Fibroblast of lung (primary cell): ENCODE measurements at regions not wholly inside any gene's neighbourhood (a gene's known extent, or its start where the extent isn't known, plus 50 kb on each side); places are given as distances from the start of the nearest gene placed in this dataset.

Experiments
- DNase-seq, 2 donors: peaks; one replicate each; pipeline versions ENCODE4 v3.0.0 to v3.0.0-alpha.2; 2010; ENCODE audit warnings: low read depth in 2 of 2
- H2AFZ ChIP-seq: 2 replicates; pipeline ENCODE4 v1.5.1; 2012; ENCODE audit warnings: low read length, control low read depth, inconsistent platforms
- H3K27ac ChIP-seq: 2 replicates; pipeline ENCODE4 v1.5.1; 2011; ENCODE audit warnings: low read length, control low read depth; ENCODE audit not compliant: insufficient read depth
- H3K27me3 ChIP-seq: 2 replicates; pipeline ENCODE4 v1.5.1; 2011; ENCODE audit warnings: mild to moderate bottlenecking, low read length; ENCODE audit not compliant: control insufficient read depth, insufficient read depth
- H3K36me3 ChIP-seq: 2 replicates; pipeline ENCODE4 v1.5.1; 2011; ENCODE audit warnings: low read length; ENCODE audit not compliant: control insufficient read depth, insufficient read depth
- H3K4me1 ChIP-seq: 2 replicates; pipeline ENCODE4 v1.5.1; 2011; ENCODE audit warnings: low read length; ENCODE audit not compliant: control insufficient read depth, insufficient read depth; ENCODE audit errors: extremely low read depth
- H3K4me2 ChIP-seq: 2 replicates; pipeline ENCODE4 v1.5.1; 2011; ENCODE audit warnings: low read length, control low read depth; ENCODE audit not compliant: insufficient read depth; ENCODE audit errors: extremely low read depth
- H3K4me3 ChIP-seq, 4 experiments: fragments of 200-600 bp in 1 of 4; sonication (generic) in 1 of 4; replicated peaks in 1 of 4; 2 replicates each; pipeline ENCODE4 v1.5.1; 2011 to 2016; ENCODE audit warnings: low read length in 4 of 4, low read depth in 3 of 4, mild to moderate bottlenecking in 3 of 4, control low read depth in 2 of 4, inconsistent platforms in 1 of 4, mixed read lengths in 1 of 4; ENCODE audit not compliant: insufficient read depth in 1 of 4; ENCODE audit errors: control extremely low read depth in 1 of 4
- H3K79me2 ChIP-seq: 2 replicates; pipeline ENCODE4 v1.5.1; 2012; ENCODE audit warnings: mild to moderate bottlenecking, low read length, inconsistent platforms; ENCODE audit not compliant: control insufficient read depth, insufficient read depth
- H3K9ac ChIP-seq: 2 replicates; pipeline ENCODE4 v1.5.1; 2011; ENCODE audit warnings: mild to moderate bottlenecking, low read length, control low read depth; ENCODE audit not compliant: insufficient read depth
- H3K9me3 ChIP-seq: 2 replicates; pipeline ENCODE4 v1.5.1; 2012; ENCODE audit warnings: low read depth, low read length; ENCODE audit not compliant: control insufficient read depth, insufficient read depth
- H4K20me1 ChIP-seq: 2 replicates; pipeline ENCODE4 v1.5.1; 2011; ENCODE audit warnings: low read length; ENCODE audit not compliant: control insufficient read depth, insufficient read depth; ENCODE audit errors: extremely low read depth
- EZH2 ChIP-seq: IDR thresholded peaks from 2 replicates; pipeline ENCODE4 v1.5.1; 2012; ENCODE audit warnings: low read length, control low read depth, mild to moderate bottlenecking; ENCODE audit errors: missing control alignments
- TF ChIP-seq, protein P1 (sequence below), 2 donors: IDR thresholded peaks in 1 of 2; conservative IDR thresholded peaks in 1 of 2; 1 replicate in 1 of 2; 2 replicates in 1 of 2; pipeline ENCODE4 v1.5.1; 2011 to 2012; ENCODE audit warnings: low read length in 2 of 2, control low read depth in 1 of 2, inconsistent platforms in 1 of 2, low read depth in 1 of 2, mild to moderate bottlenecking in 1 of 2

DNA sequence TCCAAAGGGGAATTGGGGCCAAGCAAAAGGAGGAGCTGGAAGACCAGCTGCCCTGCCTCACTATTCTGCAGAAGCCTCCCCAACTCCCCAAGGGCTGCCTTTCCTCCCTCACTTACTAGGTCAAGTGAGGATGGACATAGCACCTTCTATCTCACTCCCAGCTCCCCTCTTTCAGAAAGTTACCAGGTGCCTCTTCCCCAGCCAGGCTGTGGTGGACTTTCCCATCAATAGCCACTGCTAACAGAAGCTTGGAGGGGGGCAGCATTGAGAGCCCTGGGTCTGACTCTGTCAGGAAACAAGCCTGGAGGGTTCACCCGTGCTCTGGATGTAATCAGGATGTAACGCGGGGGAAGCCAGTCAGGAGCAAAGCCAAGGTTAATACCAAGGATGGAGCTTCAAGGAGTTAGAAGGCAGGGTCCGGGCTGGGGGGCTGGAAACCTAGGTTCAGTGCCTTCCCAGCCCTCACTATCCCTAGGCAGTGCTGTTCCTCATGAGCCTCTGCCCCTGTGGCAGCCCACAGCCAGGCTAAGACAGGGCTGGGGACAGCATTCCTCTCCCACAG is 127.8 kb upstream of the NGF start:
- no peaks in the 10 kb centered on the region for H3K79me2 ChIP-seq
- H3K36me3 ChIP-seq: no peaks in the 10 kb centered on the region
- H3K4me1 ChIP-seq: peaks cover 3% of the 10 kb centered on the region
- no peak for DNase-seq
- H3K4me3 ChIP-seq: no peak overlapping the region
- no peak overlapping the region for H3K27ac ChIP-seq
- no peak overlapping the region for H3K9ac ChIP-seq
- H4K20me1 ChIP-seq: no peaks in the 10 kb centered on the region
- H3K4me2 ChIP-seq: no peak overlapping the region
- no peak for TF ChIP-seq EZH2
- TF ChIP-seq, protein P1, sequence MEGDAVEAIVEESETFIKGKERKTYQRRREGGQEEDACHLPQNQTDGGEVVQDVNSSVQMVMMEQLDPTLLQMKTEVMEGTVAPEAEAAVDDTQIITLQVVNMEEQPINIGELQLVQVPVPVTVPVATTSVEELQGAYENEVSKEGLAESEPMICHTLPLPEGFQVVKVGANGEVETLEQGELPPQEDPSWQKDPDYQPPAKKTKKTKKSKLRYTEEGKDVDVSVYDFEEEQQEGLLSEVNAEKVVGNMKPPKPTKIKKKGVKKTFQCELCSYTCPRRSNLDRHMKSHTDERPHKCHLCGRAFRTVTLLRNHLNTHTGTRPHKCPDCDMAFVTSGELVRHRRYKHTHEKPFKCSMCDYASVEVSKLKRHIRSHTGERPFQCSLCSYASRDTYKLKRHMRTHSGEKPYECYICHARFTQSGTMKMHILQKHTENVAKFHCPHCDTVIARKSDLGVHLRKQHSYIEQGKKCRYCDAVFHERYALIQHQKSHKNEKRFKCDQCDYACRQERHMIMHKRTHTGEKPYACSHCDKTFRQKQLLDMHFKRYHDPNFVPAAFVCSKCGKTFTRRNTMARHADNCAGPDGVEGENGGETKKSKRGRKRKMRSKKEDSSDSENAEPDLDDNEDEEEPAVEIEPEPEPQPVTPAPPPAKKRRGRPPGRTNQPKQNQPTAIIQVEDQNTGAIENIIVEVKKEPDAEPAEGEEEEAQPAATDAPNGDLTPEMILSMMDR (conservative IDR thresholded peaks at IDR 0.05 in 1 of 2, IDR thresholded peaks at IDR 0.05 in 1 of 2; ENCODE audit: low read depth in 1 of 2, low read length in 2 of 2): no peak
- H2AFZ ChIP-seq: no peak overlapping the region
- H3K9me3 ChIP-seq: no peaks in the 10 kb centered on the region
- no peaks in the 10 kb centered on the region for H3K27me3 ChIP-seq

DNA sequence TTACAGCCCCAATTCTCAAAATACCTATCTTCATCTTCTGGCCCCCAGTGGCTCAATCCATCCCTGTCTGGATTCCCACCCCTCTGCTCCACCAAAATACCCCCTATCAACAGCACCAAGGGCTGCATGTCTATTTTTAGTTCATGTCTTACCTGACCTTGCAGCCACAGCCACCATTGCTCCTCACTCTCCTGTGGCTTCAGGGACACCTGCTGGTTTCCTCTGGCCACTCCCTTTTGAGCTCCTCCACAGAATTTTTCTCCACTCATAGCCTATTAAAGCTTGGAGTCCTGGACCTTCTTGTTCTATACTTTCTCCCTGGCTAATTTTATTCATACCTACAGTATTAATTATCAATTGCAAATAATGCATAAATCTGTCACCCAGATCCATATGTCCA is 125.3 kb upstream of the NGF start:
- TF ChIP-seq, protein P1 (conservative IDR thresholded peaks at IDR 0.05 in 1 of 2, IDR thresholded peaks at IDR 0.05 in 1 of 2; ENCODE audit: low read depth in 1 of 2, low read length in 2 of 2): no peak
- TF ChIP-seq EZH2: no peak
- no peaks in the 10 kb centered on the region for H3K36me3 ChIP-seq
- H3K4me3 ChIP-seq: no peak overlapping the region
- H3K9me3 ChIP-seq: no peaks in the 10 kb centered on the region
- H3K27me3 ChIP-seq: no peaks in the 10 kb centered on the region
- no peak for DNase-seq
- no peak overlapping the region for H3K9ac ChIP-seq
- H3K27ac ChIP-seq: no peak overlapping the region
- no peaks in the 10 kb centered on the region for H3K79me2 ChIP-seq
- no peaks in the 10 kb centered on the region for H4K20me1 ChIP-seq
- no peaks in the 10 kb centered on the region for H3K4me1 ChIP-seq
- no peak overlapping the region for H2AFZ ChIP-seq
- no peak overlapping the region for H3K4me2 ChIP-seq

DNA sequence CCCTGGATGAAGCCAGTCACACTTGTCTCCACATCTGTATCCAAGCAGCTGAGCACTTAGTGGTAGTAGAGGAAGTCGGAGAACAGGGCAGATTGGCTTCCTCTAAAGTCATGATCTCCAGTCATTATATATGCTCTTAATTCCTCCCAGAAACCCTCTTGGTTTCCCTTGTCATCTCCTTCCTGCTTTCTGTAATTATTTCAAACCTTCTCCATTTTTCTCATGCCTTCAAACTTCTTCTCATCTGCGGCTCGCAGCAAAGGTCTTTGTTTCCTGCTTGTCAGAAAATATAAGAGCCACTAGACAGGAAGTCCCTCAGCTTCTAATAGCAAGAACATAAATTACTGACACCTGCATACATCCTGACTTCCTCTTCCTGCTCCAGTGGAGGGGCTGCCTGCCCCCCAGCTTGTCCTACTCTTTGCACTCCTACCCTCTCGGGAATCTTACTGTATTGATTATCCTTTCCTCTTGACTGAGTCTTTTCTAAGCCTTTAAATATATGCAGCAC is 124.6 kb upstream of the NGF start:
- H4K20me1 ChIP-seq: no peaks in the 10 kb centered on the region
- no peak overlapping the region for H3K27ac ChIP-seq
- no peaks in the 10 kb centered on the region for H3K4me1 ChIP-seq
- H3K4me2 ChIP-seq: no peak overlapping the region
- no peak for DNase-seq
- H3K4me3 ChIP-seq: no peak overlapping the region
- H3K27me3 ChIP-seq: no peaks in the 10 kb centered on the region
- no peaks in the 10 kb centered on the region for H3K36me3 ChIP-seq
- H3K9ac ChIP-seq: no peak overlapping the region
- H3K9me3 ChIP-seq: no peaks in the 10 kb centered on the region
- H3K79me2 ChIP-seq: no peaks in the 10 kb centered on the region
- no peak for TF ChIP-seq EZH2
- H2AFZ ChIP-seq: no peak overlapping the region
